ENCODE measurements at regions not wholly inside any gene's neighbourhood (a gene's known extent, or its start where the extent isn't known, plus 50 kb on each side); places are given as distances from the start of the nearest gene placed in this dataset.

- H3K27ac ChIP-seq (ENCODE audit: low read depth in 1 of 2, low read length in 2 of 2), result peak overlapping the region; percentile 46 to 55
- ATAC-seq (ENCODE audit: low FRiP score) (peak; percentile 59), DNase-seq (peak in 1 of 2 donors; percentile 77)
- H3K36me3 ChIP-seq (ENCODE audit: control insufficient read depth in 1 of 2, insufficient read depth in 2 of 2, low read length in 1 of 2), result no peaks in the 10 kb centered on the region
- H3K9me3 ChIP-seq (ENCODE audit: control insufficient read depth, low read length), result no peaks in the 10 kb centered on the region
- H3K4me1 ChIP-seq (ENCODE audit: control insufficient read depth in 1 of 2, insufficient read depth in 2 of 2, low read length in 2 of 2), result peaks cover 0 to 3% of the 10 kb centered on the region in 2 donors
- 3% methylated on average over 20 of the region's 20 CpGs for WGBS, 2 donors
- H3K4me3 ChIP-seq (ENCODE audit: low read length in 2 of 2), result no peak overlapping the region
- intact Hi-C loops (cut with DNase I), result no loop called here
- H3K27me3 ChIP-seq (ENCODE audit: control insufficient read depth in 1 of 2, insufficient read depth in 2 of 2, low read length in 1 of 2), result no peaks in the 10 kb centered on the region
Measured at GRCh38 chr16:87043231-87044031, 273.8 kb downstream of the C16orf95 start.

- Histone ChIP-seq H3K4me1 (ENCODE audit: control insufficient read depth in 1 of 2, insufficient read depth in 2 of 2, low read length in 2 of 2) (peaks cover 0 to 3% of the 10 kb centered on the region in 2 donors), H3K27me3 (ENCODE audit: control insufficient read depth in 1 of 2, insufficient read depth in 2 of 2, low read length in 1 of 2) (no peaks in the 10 kb centered on the region), H3K36me3 (ENCODE audit: control insufficient read depth in 1 of 2, insufficient read depth in 2 of 2, low read length in 1 of 2) (no peaks in the 10 kb centered on the region), H3K27ac (ENCODE audit: low read depth in 1 of 2, low read length in 2 of 2) (peak overlapping the region in 1 of 2 donors; percentile 55), H3K9me3 (ENCODE audit: control insufficient read depth, low read length) (no peaks in the 10 kb centered on the region), H3K4me3 (ENCODE audit: low read length in 2 of 2) (no peak overlapping the region)
- intact Hi-C loops (cut with DNase I), result no loop called here
- WGBS, 2 donors, result 22 to 25% methylated on average over 8 of the region's 8 CpGs
- no peak for ATAC-seq (ENCODE audit: low FRiP score)
- DNase-seq, result no peak
Measured at GRCh38 chr16:87044032-87044382, 273.2 kb downstream of the C16orf95 start.

GRCh38 chr16:87044829-87045228 lies 272.4 kb downstream of the C16orf95 start:
- Histone ChIP-seq H3K36me3 (ENCODE audit: control insufficient read depth in 1 of 2, insufficient read depth in 2 of 2, low read length in 1 of 2) (no peaks in the 10 kb centered on the region), H3K9me3 (ENCODE audit: control insufficient read depth, low read length) (no peaks in the 10 kb centered on the region), H3K27ac (ENCODE audit: low read depth in 1 of 2, low read length in 2 of 2) (no peak overlapping the region), H3K4me3 (ENCODE audit: low read length in 2 of 2) (no peak overlapping the region), H3K27me3 (ENCODE audit: control insufficient read depth in 1 of 2, insufficient read depth in 2 of 2, low read length in 1 of 2) (no peaks in the 10 kb centered on the region), H3K4me1 (ENCODE audit: control insufficient read depth in 1 of 2, insufficient read depth in 2 of 2, low read length in 2 of 2) (peaks cover 0 to 3% of the 10 kb centered on the region in 2 donors)
- DNase-seq (peak in 1 of 2 donors; percentile 70), ATAC-seq (ENCODE audit: low FRiP score) (no peak)
- WGBS, 2 donors, result 72 to 86% methylated on average over 11 of the region's 11 CpGs
- intact Hi-C loops (cut with DNase I), result no loop called here

GRCh38 chr16:87045466-87046216 lies 271.6 kb downstream of the C16orf95 start:
- Histone ChIP-seq H3K27me3 (ENCODE audit: control insufficient read depth in 1 of 2, insufficient read depth in 2 of 2, low read length in 1 of 2) (no peaks in the 10 kb centered on the region), H3K4me1 (ENCODE audit: control insufficient read depth in 1 of 2, insufficient read depth in 2 of 2, low read length in 2 of 2) (peaks cover 0 to 3% of the 10 kb centered on the region in 2 donors), H3K4me3 (ENCODE audit: low read length in 2 of 2) (no peak overlapping the region), H3K27ac (ENCODE audit: low read depth in 1 of 2, low read length in 2 of 2) (no peak overlapping the region), H3K9me3 (ENCODE audit: control insufficient read depth, low read length) (no peaks in the 10 kb centered on the region), H3K36me3 (ENCODE audit: control insufficient read depth in 1 of 2, insufficient read depth in 2 of 2, low read length in 1 of 2) (no peaks in the 10 kb centered on the region)
- intact Hi-C loops (cut with DNase I), result no loop called here
- WGBS, 2 donors, result 94 to 96% methylated on average over 24 to 25 of the region's 25 CpGs
- ATAC-seq (ENCODE audit: low FRiP score) (no peak), DNase-seq (no peak)

GRCh38 chr16:87046235-87046634 lies 271.0 kb downstream of the C16orf95 start:
- Histone ChIP-seq H3K4me1 (ENCODE audit: control insufficient read depth in 1 of 2, insufficient read depth in 2 of 2, low read length in 2 of 2) (peaks cover 0 to 3% of the 10 kb centered on the region in 2 donors), H3K27ac (ENCODE audit: low read depth in 1 of 2, low read length in 2 of 2) (no peak overlapping the region), H3K36me3 (ENCODE audit: control insufficient read depth in 1 of 2, insufficient read depth in 2 of 2, low read length in 1 of 2) (no peaks in the 10 kb centered on the region), H3K4me3 (ENCODE audit: low read length in 2 of 2) (no peak overlapping the region), H3K27me3 (ENCODE audit: control insufficient read depth in 1 of 2, insufficient read depth in 2 of 2, low read length in 1 of 2) (no peaks in the 10 kb centered on the region), H3K9me3 (ENCODE audit: control insufficient read depth, low read length) (no peaks in the 10 kb centered on the region)
- DNase-seq, result no peak
- ATAC-seq (ENCODE audit: low FRiP score), result no peak
- WGBS, 2 donors, result 95 to 96% methylated on average over 9 of the region's 9 CpGs
- intact Hi-C loops (cut with DNase I), result no loop called here

- WGBS, 2 donors, result 71 to 74% methylated on average over 13 of the region's 13 CpGs
- ATAC-seq (ENCODE audit: low FRiP score) (no peak), DNase-seq (no peak)
- no peaks in the 10 kb centered on the region for H3K9me3 ChIP-seq (ENCODE audit: control insufficient read depth, low read length)
- no peak overlapping the region for H3K4me3 ChIP-seq (ENCODE audit: low read length in 2 of 2)
- intact Hi-C loops (cut with DNase I), result no loop called here
- H3K4me1 ChIP-seq (ENCODE audit: control insufficient read depth in 1 of 2, insufficient read depth in 2 of 2, low read length in 2 of 2), result peaks cover 0 to 3% of the 10 kb centered on the region in 2 donors
- H3K36me3 ChIP-seq (ENCODE audit: control insufficient read depth in 1 of 2, insufficient read depth in 2 of 2, low read length in 1 of 2), result no peaks in the 10 kb centered on the region
- no peak overlapping the region for H3K27ac ChIP-seq (ENCODE audit: low read depth in 1 of 2, low read length in 2 of 2)
- no peaks in the 10 kb centered on the region for H3K27me3 ChIP-seq (ENCODE audit: control insufficient read depth in 1 of 2, insufficient read depth in 2 of 2, low read length in 1 of 2)
Measured at GRCh38 chr16:87047221-87048037, 269.8 kb downstream of the C16orf95 start.

- ATAC-seq (ENCODE audit: low FRiP score), result no peak
- intact Hi-C loops (cut with DNase I), result no loop called here
- H3K27me3 ChIP-seq (ENCODE audit: control insufficient read depth in 1 of 2, insufficient read depth in 2 of 2, low read length in 1 of 2), result no peaks in the 10 kb centered on the region
- no peak overlapping the region for H3K27ac ChIP-seq (ENCODE audit: low read depth in 1 of 2, low read length in 2 of 2)
- no peaks in the 10 kb centered on the region for H3K36me3 ChIP-seq (ENCODE audit: control insufficient read depth in 1 of 2, insufficient read depth in 2 of 2, low read length in 1 of 2)
- WGBS, 2 donors, result 84 to 90% methylated on average over 9 of the region's 9 CpGs
- no peak for DNase-seq
- no peaks in the 10 kb centered on the region for H3K9me3 ChIP-seq (ENCODE audit: control insufficient read depth, low read length)
- no peak overlapping the region for H3K4me3 ChIP-seq (ENCODE audit: low read length in 2 of 2)
- peaks cover 0 to under 1% of the 10 kb centered on the region in 2 donors for H3K4me1 ChIP-seq (ENCODE audit: control insufficient read depth in 1 of 2, insufficient read depth in 2 of 2, low read length in 2 of 2)
Measured at GRCh38 chr16:87048038-87048729, 269.0 kb downstream of the C16orf95 start.

- WGBS, 2 donors, result 89 to 96% methylated on average over 8 of the region's 8 CpGs
Measured at GRCh38 chr16:87048730-87049115, 268.5 kb downstream of the C16orf95 start.

More at GRCh38 chr16:87048730-87049115, 268.5 kb downstream of the C16orf95 start:
- ATAC-seq (ENCODE audit: low FRiP score), result no peak
- intact Hi-C loops (cut with DNase I), result no loop called here
- no peak overlapping the region for H3K4me3 ChIP-seq (ENCODE audit: low read length in 2 of 2)
- no peak for DNase-seq
- no peaks in the 10 kb centered on the region for H3K36me3 ChIP-seq (ENCODE audit: control insufficient read depth in 1 of 2, insufficient read depth in 2 of 2, low read length in 1 of 2)
- no peak overlapping the region for H3K27ac ChIP-seq (ENCODE audit: low read depth in 1 of 2, low read length in 2 of 2)
- H3K27me3 ChIP-seq (ENCODE audit: control insufficient read depth in 1 of 2, insufficient read depth in 2 of 2, low read length in 1 of 2), result no peaks in the 10 kb centered on the region
- H3K4me1 ChIP-seq (ENCODE audit: control insufficient read depth in 1 of 2, insufficient read depth in 2 of 2, low read length in 2 of 2), result no peaks in the 10 kb centered on the region
- no peaks in the 10 kb centered on the region for H3K9me3 ChIP-seq (ENCODE audit: control insufficient read depth, low read length)

Measured in aorta (tissue), 5 donors.